Ovary (tissue), 7 donors: ENCODE measurements at regions not wholly inside any gene's neighbourhood (a gene's known extent, or its start where the extent isn't known, plus 50 kb on each side); places are given as distances from the start of the nearest gene placed in this dataset.
"Not testable (repeated sequence)": the region's sequence is repeated elsewhere in the genome, so short reads cannot be mapped to it uniquely, and the experiment has no call there.

Experiments
- DNase-seq, 5 donors: peaks; one replicate each; pipeline ENCODE4 v3.0.0-alpha.2; 2019 to 2020
- H3K27ac ChIP-seq, 2 donors: fragments of 200-600 bp; one replicate each; pipeline versions ENCODE4 v1.5.1 to v1.8.0; 2019 to 2022
- H3K27me3 ChIP-seq: fragments of 200-600 bp; one replicate; pipeline ENCODE4 v1.8.0; 2022
- H3K36me3 ChIP-seq: fragments of 200-600 bp; sonication (generic); one replicate; pipeline ENCODE4 v1.5.1; 2019
- H3K4me1 ChIP-seq: one replicate; pipeline ENCODE4 v1.8.1; 2013; ENCODE audit warnings: mild to moderate bottlenecking, moderate library complexity; ENCODE audit not compliant: insufficient read depth
- H3K4me3 ChIP-seq: fragments of 200-600 bp; sonication (generic); one replicate; pipeline ENCODE4 v1.5.1; 2017
- H3K9me3 ChIP-seq, 2 donors: fragments of 200-600 bp in 1 of 2; sonication (generic) in 1 of 2; one replicate each; pipeline versions ENCODE4 v1.5.1 to v1.8.1; 2013 to 2019; ENCODE audit warnings: mild to moderate bottlenecking in 1 of 2, moderate library complexity in 1 of 2
- EP300 ChIP-seq: sonication (generic); formaldehyde crosslinking; IDR thresholded peaks from one replicate; pipeline ENCODE4 v1.6.1; 2017; ENCODE audit warnings: antibody characterized with exemption
- POLR2A ChIP-seq: fragments of 450-650 bp; IDR thresholded peaks from one replicate; pipeline ENCODE4 v1.6.1; 2017; ENCODE audit warnings: antibody characterized with exemption, mild to moderate bottlenecking, moderate library complexity
- WGBS, 3 donors: extraction: QIAGEN DNeasy Blood & Tissue Kit in 1 of 3; methylation state at CpG; one replicate each; pipeline versions ENCODE4 v1.1.5 to v1.1.7; 2013 to 2017; 5-methylcytosine and 5-hydroxymethylcytosine counted together
- intact Hi-C, 4 donors: fragments of 100-400 bp; cut with DNase I; formaldehyde crosslinking; loops; one replicate each; pipeline versions ENCODE4 v1.11.0 to v1.15.1; 2022 to 2023
- TF ChIP-seq, protein P1 (sequence below), 3 donors: fragments of 450-650 bp in 2 of 3; fragments of 200-600 bp in 1 of 3; IDR thresholded peaks; one replicate each; pipeline versions ENCODE4 v1.5.1 to v1.8.0; 2016 to 2022; ENCODE audit warnings: antibody characterized with exemption in 3 of 3, mild to moderate bottlenecking in 1 of 3
- donor health status: DM: no; HTN: no; CAD: no; lungs with moderate emphysema.
- donor health status: DM: no; HTN: no; CAD: no.
- donor health status: Bipolar disorder and iron deficiency.
- donor health status: DM: no; HTN: no; CAD: no.
- donor health status: DM: yes; HTN: yes; CAD: no.

DNA sequence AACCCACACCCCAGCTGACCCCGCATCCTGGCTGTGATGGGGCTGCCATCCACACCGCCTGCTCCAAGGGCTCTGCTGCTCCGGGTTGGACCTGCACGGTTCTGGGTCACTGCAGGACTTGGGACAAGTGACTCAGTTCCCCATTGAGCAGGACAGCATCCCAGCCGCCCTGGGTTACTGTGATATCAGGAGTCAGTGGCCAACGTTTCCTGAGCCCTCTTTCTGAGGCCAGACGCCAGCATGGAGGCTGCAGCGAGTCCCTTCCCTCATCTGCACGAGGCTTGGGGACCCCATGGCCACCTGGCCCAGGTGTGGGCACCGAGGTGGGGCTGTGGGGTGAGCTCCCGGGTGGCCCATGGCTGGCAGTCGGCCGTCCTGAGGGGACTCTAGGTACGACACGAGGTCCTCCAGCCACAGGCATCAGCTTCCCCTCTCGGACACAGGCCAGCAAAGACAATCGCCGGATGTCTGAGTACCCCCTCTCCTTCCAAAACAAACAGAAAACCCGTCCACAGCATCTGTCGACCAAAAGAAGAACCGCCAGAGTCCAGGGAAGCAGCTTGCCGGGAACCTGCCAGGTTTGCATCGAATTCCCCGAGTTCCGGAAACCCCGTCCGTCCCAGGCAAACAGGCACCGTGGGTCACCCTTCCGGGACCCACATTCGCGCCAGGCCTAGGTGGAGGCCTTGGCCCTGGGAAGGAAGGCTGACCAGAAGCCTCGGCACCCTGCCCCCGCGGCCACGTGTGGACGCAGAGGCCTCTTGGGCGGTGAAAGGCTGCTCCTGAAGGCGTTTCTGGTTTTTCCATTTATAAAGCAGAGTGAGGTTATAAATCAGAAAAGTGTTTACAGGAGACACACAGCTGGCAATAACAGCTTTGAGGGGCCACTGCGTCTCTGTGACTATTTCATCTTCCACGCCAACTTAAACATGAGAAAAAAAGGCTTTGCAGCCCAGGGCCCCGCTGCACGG is 136.0 kb downstream of the FAM53A start:
- no peaks in the 10 kb centered on the region for H3K27me3 ChIP-seq
- intact Hi-C loops, result no loop called here
- H3K27ac ChIP-seq, result peak overlapping the region in 1 of 2 donors; percentile 35
- 26 to 31% (median 29%) methylated on average over 35 to 42 of the region's 42 CpGs for WGBS, 3 donors
- peaks cover 7% of the 10 kb centered on the region for H3K4me1 ChIP-seq
- peak overlapping the region; percentile 28 for H3K4me3 ChIP-seq
- H3K36me3 ChIP-seq, result no peaks in the 10 kb centered on the region
- DNase-seq, result peak; percentile 47 to 71 (median 54)
- no peaks in the 10 kb centered on the region for H3K9me3 ChIP-seq
- TF ChIP-seq POLR2A, result no peak
- TF ChIP-seq, protein P1, sequence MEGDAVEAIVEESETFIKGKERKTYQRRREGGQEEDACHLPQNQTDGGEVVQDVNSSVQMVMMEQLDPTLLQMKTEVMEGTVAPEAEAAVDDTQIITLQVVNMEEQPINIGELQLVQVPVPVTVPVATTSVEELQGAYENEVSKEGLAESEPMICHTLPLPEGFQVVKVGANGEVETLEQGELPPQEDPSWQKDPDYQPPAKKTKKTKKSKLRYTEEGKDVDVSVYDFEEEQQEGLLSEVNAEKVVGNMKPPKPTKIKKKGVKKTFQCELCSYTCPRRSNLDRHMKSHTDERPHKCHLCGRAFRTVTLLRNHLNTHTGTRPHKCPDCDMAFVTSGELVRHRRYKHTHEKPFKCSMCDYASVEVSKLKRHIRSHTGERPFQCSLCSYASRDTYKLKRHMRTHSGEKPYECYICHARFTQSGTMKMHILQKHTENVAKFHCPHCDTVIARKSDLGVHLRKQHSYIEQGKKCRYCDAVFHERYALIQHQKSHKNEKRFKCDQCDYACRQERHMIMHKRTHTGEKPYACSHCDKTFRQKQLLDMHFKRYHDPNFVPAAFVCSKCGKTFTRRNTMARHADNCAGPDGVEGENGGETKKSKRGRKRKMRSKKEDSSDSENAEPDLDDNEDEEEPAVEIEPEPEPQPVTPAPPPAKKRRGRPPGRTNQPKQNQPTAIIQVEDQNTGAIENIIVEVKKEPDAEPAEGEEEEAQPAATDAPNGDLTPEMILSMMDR (IDR thresholded peaks at IDR 0.05), result no peak
- no peak for TF ChIP-seq EP300

DNA sequence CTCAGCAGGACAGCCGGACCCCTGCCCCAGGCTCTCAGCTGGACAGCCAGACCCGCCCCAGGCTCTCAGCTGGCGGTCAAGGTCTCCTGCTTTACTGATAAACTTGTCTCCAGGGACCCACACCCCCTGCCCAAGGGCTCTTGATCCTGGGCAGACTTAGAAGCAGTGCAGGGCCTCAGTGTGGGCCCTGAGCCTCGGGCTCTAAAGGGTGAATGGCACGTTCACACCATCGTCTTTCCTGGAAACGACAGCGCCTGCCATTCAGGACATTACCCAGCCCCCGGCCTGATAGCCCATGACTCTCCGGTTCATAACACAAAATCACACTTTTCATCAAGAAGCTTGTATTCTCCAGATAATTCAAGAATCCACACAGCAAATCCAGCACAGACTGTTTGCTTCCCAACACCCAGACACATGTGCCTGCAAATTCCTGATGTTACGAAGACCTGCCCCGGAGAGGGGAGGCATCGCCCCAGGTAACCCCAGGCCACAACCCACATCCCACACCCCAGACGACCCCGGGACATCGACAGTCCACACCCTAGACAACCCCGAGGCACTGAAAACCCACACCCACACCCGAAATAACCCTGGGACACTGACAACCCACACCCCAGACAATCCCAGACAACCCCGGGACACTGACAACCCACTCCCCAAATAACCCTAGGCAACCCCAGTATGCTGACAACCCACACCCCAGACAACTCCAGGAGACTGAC is 136.8 kb downstream of the FAM53A start:
- no peak overlapping the region for H3K27ac ChIP-seq
- no peaks in the 10 kb centered on the region for H3K36me3 ChIP-seq
- 77 to 80% (median 79%) methylated on average over 16 to 19 of the region's 19 CpGs for WGBS, 3 donors
- peaks cover 7% of the 10 kb centered on the region for H3K4me1 ChIP-seq
- H3K27me3 ChIP-seq, result no peaks in the 10 kb centered on the region
- no peaks in the 10 kb centered on the region for H3K9me3 ChIP-seq
- intact Hi-C loops, result no loop called here
- no peak for DNase-seq
- TF ChIP-seq EP300 (no peak), POLR2A (no peak)
- TF ChIP-seq, protein P1 (IDR thresholded peaks at IDR 0.05), result no peak
- H3K4me3 ChIP-seq, result no peak overlapping the region

DNA sequence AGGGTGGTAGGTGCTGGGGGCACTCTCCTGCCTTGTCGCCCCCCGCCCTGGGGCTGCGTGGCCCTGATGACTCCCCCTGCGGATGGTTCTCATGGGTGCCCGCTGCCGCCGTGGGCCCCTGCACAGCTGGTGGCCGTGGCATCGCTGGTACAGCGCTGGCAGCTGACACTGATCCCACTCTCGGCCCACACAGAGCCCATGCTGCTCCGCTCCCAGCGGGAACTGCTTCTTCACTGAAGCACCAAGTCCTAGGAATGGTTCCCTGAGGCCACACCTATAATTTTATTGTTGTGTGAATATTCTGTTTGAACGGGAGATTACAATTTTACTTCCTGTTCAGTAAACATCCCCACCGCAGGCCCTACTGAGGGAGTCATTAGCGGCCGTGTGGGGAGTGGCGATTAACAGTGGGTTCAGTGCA is 138.6 kb upstream of the NKX1-1 start:
- peak in 1 of 5 donors; percentile 5 for DNase-seq
- intact Hi-C loops, result no loop called here
- H3K4me3 ChIP-seq, result no peak overlapping the region
- H3K9me3 ChIP-seq, result no peaks in the 10 kb centered on the region
- H3K4me1 ChIP-seq, result peaks cover 7% of the 10 kb centered on the region
- H3K36me3 ChIP-seq, result no peaks in the 10 kb centered on the region
- H3K27ac ChIP-seq, result no peak overlapping the region
- 70 to 72% (median 71%) methylated on average over 18 of the region's 18 CpGs for WGBS, 3 donors
- no peaks in the 10 kb centered on the region for H3K27me3 ChIP-seq
- TF ChIP-seq EP300, result no peak

DNA sequence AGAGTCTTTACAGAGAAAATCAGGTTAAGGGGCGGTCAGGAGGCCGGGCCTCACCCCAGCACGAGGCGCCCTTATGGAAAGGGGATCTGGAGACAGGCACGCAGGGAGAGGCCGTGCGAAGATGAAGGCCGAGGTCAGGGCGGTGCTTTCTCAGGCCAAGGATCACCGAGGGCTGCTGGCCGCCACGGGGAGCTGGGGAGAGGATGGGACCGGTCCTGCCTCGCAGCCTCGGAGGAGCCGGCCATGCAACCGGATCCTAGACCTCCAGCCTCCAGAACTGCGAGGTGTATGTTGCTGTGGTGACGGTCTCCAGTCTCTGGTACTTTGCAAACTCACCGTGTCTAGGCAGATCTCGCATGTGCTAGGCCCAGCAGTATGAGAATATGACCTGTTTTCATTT is 138.2 kb upstream of the NKX1-1 start:
- H3K27me3 ChIP-seq, H3K36me3 ChIP-seq, intact Hi-C loops, H3K4me1 ChIP-seq, H3K9me3 ChIP-seq, H3K27ac ChIP-seq, H3K4me3 ChIP-seq: not testable (repeated sequence)
- WGBS, 3 donors, result 79 to 84% (median 80%) methylated on average over 20 to 21 of the region's 21 CpGs
- peak in 1 of 5 donors; percentile 6 for DNase-seq

DNA sequence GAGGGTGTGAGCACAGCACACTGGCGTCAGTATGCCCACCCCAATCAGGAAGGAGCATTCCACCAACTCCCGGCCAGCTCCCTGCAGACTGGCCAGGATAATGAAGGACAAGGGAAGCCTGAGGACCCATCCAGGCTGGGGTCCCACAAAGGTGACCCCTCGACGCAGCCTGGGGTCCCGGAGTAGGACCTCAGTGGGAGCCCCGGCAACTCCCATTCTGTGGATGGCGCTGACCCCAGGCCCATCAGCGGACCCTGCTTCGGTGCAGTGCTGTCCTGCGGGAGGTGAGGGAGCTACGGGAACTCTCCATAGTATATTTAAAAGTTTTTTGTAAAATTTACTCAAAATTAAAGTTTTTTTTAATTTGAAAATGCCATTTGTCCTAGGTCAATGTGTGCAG is 137.7 kb upstream of the NKX1-1 start:
- no peak overlapping the region for H3K4me3 ChIP-seq
- WGBS, 3 donors, result 85 to 90% (median 90%) methylated on average over 11 of the region's 11 CpGs
- TF ChIP-seq EP300 (no peak), POLR2A (no peak)
- TF ChIP-seq, protein P1 (IDR thresholded peaks at IDR 0.05), result no peak
- H3K36me3 ChIP-seq, result no peaks in the 10 kb centered on the region
- intact Hi-C loops, result no loop called here
- peaks cover 3% of the 10 kb centered on the region for H3K4me1 ChIP-seq
- H3K27me3 ChIP-seq, result no peaks in the 10 kb centered on the region
- H3K27ac ChIP-seq, result no peak overlapping the region
- H3K9me3 ChIP-seq, result no peaks in the 10 kb centered on the region
- peak in 1 of 5 donors; percentile 9 for DNase-seq
